ENCODE measurements at regions not wholly inside any gene's neighbourhood (a gene's known extent, or its start where the extent isn't known, plus 50 kb on each side); places are given as distances from the start of the nearest gene placed in this dataset.

DNA sequence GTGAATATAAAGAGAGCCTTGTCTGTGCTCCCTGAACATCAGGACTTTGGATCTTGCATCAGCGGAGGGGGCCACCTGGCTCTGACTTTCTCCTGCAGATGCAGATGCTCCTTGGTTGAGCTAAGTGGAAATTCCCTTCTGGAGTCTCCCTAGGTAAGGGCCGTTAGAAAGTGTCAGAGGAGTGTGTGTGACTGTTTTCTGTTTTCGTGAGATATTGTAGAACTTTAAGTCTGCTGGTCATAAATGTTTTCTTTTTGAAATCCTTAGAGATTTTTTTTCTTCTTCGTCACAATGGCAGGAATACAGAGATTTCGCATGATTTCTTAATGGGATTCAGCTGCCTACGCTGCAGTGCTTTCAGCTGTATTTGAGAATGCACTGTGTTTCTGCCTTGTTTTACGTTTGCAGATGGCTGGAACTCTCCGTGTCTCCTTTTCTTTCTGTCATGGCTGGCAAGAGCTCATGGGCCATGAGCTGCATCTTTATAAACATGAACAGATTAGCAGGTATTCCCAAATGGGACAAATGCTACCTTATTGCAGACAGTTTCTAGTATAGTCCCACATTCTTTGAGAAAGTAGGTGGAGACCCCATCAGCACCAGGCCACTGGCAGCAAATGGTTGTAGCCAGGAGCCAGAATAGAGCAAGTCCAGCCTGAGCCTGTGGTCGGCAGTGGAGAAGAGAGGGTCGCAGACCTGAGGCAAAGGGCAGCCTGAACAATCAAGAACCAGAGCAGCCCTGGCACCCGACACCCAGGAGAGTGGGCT is 76.2 kb upstream of the FRMD6 start:
- H3K27ac ChIP-seq (ENCODE audit: low read depth, low read length), result no peak overlapping the region
- H3K9me2 ChIP-seq (ENCODE audit: insufficient read depth), result no peaks in the 10 kb centered on the region
- no peaks in the 10 kb centered on the region for H4K20me1 ChIP-seq (ENCODE audit: insufficient read depth)
- no TSS peak for BruUV-seq (replicated peaks)
- no peaks in the 10 kb centered on the region for H3K79me2 ChIP-seq (ENCODE audit: insufficient read depth, low read length)
- POLR2A ChIA-PET, result interaction anchor here (0.6 kb wide), 1 partner anchor 75 kb away, joined by 3 read pairs; no protein-coding TSS in a partner anchor
- H3K27me3 ChIP-seq (ENCODE audit: insufficient read depth, low read length), result no peaks in the 10 kb centered on the region
- H3K9ac ChIP-seq (ENCODE audit: low read length), result no peak overlapping the region
- TF ChIP-seq, protein P1, sequence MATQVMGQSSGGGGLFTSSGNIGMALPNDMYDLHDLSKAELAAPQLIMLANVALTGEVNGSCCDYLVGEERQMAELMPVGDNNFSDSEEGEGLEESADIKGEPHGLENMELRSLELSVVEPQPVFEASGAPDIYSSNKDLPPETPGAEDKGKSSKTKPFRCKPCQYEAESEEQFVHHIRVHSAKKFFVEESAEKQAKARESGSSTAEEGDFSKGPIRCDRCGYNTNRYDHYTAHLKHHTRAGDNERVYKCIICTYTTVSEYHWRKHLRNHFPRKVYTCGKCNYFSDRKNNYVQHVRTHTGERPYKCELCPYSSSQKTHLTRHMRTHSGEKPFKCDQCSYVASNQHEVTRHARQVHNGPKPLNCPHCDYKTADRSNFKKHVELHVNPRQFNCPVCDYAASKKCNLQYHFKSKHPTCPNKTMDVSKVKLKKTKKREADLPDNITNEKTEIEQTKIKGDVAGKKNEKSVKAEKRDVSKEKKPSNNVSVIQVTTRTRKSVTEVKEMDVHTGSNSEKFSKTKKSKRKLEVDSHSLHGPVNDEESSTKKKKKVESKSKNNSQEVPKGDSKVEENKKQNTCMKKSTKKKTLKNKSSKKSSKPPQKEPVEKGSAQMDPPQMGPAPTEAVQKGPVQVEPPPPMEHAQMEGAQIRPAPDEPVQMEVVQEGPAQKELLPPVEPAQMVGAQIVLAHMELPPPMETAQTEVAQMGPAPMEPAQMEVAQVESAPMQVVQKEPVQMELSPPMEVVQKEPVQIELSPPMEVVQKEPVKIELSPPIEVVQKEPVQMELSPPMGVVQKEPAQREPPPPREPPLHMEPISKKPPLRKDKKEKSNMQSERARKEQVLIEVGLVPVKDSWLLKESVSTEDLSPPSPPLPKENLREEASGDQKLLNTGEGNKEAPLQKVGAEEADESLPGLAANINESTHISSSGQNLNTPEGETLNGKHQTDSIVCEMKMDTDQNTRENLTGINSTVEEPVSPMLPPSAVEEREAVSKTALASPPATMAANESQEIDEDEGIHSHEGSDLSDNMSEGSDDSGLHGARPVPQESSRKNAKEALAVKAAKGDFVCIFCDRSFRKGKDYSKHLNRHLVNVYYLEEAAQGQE (IDR thresholded peaks at IDR 0.05; ENCODE audit: low read depth), result no peak
- TF ChIP-seq ELF1 (IDR thresholded peaks at IDR 0.05; ENCODE audit: borderline replicate concordance, low read depth), result no peak
- no peak for TF ChIP-seq JUND (IDR thresholded peaks at IDR 0.05)
- no peak for TF ChIP-seq SRF (IDR thresholded peaks at IDR 0.05; ENCODE audit: low read depth)
- TF ChIP-seq, protein P2, sequence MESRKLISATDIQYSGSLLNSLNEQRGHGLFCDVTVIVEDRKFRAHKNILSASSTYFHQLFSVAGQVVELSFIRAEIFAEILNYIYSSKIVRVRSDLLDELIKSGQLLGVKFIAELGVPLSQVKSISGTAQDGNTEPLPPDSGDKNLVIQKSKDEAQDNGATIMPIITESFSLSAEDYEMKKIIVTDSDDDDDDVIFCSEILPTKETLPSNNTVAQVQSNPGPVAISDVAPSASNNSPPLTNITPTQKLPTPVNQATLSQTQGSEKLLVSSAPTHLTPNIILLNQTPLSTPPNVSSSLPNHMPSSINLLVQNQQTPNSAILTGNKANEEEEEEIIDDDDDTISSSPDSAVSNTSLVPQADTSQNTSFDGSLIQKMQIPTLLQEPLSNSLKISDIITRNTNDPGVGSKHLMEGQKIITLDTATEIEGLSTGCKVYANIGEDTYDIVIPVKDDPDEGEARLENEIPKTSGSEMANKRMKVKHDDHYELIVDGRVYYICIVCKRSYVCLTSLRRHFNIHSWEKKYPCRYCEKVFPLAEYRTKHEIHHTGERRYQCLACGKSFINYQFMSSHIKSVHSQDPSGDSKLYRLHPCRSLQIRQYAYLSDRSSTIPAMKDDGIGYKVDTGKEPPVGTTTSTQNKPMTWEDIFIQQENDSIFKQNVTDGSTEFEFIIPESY (IDR thresholded peaks at IDR 0.05; ENCODE audit: extremely low read depth, insufficient replicate concordance, low read length), result no peak
- TF ChIP-seq CEBPB (IDR thresholded peaks at IDR 0.05; ENCODE audit: low read depth), result no peak
- TF ChIP-seq SP1 (IDR thresholded peaks at IDR 0.05; ENCODE audit: low read depth), result no peak
- TF ChIP-seq POLR2A (IDR thresholded peaks at IDR 0.05; ENCODE audit: borderline replicate concordance, extremely low read depth, insufficient read depth, insufficient read length), result no peak
- no peak for TF ChIP-seq FOSL1 (IDR thresholded peaks at IDR 0.05; ENCODE audit: low read depth)
- no peak for TF ChIP-seq SIN3A (IDR thresholded peaks at IDR 0.05; ENCODE audit: low read depth)
- TF ChIP-seq EZH2 (IDR thresholded peaks at IDR 0.05), result no peak
- TF ChIP-seq, protein P3, sequence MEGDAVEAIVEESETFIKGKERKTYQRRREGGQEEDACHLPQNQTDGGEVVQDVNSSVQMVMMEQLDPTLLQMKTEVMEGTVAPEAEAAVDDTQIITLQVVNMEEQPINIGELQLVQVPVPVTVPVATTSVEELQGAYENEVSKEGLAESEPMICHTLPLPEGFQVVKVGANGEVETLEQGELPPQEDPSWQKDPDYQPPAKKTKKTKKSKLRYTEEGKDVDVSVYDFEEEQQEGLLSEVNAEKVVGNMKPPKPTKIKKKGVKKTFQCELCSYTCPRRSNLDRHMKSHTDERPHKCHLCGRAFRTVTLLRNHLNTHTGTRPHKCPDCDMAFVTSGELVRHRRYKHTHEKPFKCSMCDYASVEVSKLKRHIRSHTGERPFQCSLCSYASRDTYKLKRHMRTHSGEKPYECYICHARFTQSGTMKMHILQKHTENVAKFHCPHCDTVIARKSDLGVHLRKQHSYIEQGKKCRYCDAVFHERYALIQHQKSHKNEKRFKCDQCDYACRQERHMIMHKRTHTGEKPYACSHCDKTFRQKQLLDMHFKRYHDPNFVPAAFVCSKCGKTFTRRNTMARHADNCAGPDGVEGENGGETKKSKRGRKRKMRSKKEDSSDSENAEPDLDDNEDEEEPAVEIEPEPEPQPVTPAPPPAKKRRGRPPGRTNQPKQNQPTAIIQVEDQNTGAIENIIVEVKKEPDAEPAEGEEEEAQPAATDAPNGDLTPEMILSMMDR (IDR thresholded peaks at IDR 0.05 in 2 of 3, conservative IDR thresholded peaks at IDR 0.05 in 1 of 3; ENCODE audit: borderline replicate concordance in 1 of 3, insufficient read depth in 1 of 3, low read depth in 2 of 3, low read length in 2 of 3), result no peak
- TF ChIP-seq EGR1 (IDR thresholded peaks at IDR 0.05; ENCODE audit: low read depth), result no peak
- no peaks in the 10 kb centered on the region for H3K36me3 ChIP-seq (ENCODE audit: control insufficient read depth in 1 of 2, insufficient read depth in 2 of 2, low read length in 2 of 2)
- H3K4me3 ChIP-seq (replicated peaks in 1 of 2; ENCODE audit: low read depth in 1 of 2, low read length in 2 of 2), result no peak overlapping the region
- H3K4me2 ChIP-seq (ENCODE audit: low read length), result no peak overlapping the region
- RAD21 ChIA-PET (ENCODE audit: low non-redundant PET in 1 of 2, low total read pairs in 2 of 2, uncharacterized antibody in 2 of 2, unreplicated experiment in 2 of 2), result no interaction called here
- peaks cover 0 to 3% of the 10 kb centered on the region in 2 experiments; a peak in 2 of 4 replicates for H3K4me1 ChIP-seq (ENCODE audit: control insufficient read depth in 1 of 2, insufficient read depth in 2 of 2, low read length in 2 of 2)
- H3K9me3 ChIP-seq (ENCODE audit: control insufficient read depth in 1 of 2, insufficient read depth in 1 of 2, low read depth in 1 of 2, low read length in 2 of 2), result no peaks in the 10 kb centered on the region
- ATAC-seq, result no peak
- CTCF ChIA-PET, result no interaction called here
- no peak overlapping the region for H2AFZ ChIP-seq (ENCODE audit: low read depth, low read length, poor library complexity, severe bottlenecking)
- intact Hi-C loops (cut with micrococcal nuclease), result no loop called here
- DNase-seq (ENCODE audit: low read depth, low spot score), result no peak
